NT2/D1 (cell line): ENCODE measurements at regions not wholly inside any gene's neighbourhood (a gene's known extent, or its start where the extent isn't known, plus 50 kb on each side); places are given as distances from the start of the nearest gene placed in this dataset.
"Not testable (repeated sequence)": the region's sequence is repeated elsewhere in the genome, so short reads cannot be mapped to it uniquely, and the experiment has no call there.

Experiments
- YY1 ChIP-seq: IDR thresholded peaks from 2 replicates; pipeline ENCODE4 v1.6.1; 2011; ENCODE audit not compliant: insufficient read length, insufficient read depth
- ZNF274 ChIP-seq: IDR thresholded peaks from 2 replicates; pipeline ENCODE4 v1.6.1; 2011; ENCODE audit warnings: mild to moderate bottlenecking, low read depth, low read length

DNA sequence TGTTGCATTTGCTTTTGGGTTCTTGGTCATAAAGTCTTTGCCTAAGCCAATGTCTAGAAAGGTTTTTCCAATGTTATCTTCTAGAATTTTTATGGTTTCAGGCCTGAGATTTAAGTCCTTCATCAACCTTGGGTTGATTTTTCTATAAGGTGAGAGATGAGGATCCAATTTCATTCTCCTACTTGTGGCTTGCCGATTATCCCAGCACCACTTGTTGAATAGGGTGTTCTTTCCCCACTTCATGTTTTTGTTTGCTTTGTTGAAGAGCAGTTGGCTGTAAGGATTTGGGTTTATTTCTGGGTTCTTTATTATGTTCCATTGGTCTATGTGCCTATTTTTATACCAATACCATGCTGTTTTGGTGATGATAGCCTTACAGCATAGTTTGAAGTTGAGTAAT lies 615.2 kb downstream of the PTPRC start:
- TF ChIP-seq YY1, ZNF274: not testable (repeated sequence)
